H54 (cell line): ENCODE measurements at regions not wholly inside any gene's neighbourhood (a gene's known extent, or its start where the extent isn't known, plus 50 kb on each side); places are given as distances from the start of the nearest gene placed in this dataset.

Source experiments
- DNase-seq: peaks from one replicate; pipeline ENCODE4 v3.0.0; 2011; ENCODE audit warnings: low spot score, mixed read lengths; ENCODE audit not compliant: insufficient read length
- FAIRE-seq: peaks from 3 replicates; lab custom pipeline; 2011; peaks lifted over from hg19 to GRCh38; lab: Jason Lieb, UNC
- POLR2A ChIP-seq: IDR thresholded peaks from 2 replicates; pipeline ENCODE4 v1.6.1; 2011; ENCODE audit warnings: low read depth, mild to moderate bottlenecking, low read length

DNA sequence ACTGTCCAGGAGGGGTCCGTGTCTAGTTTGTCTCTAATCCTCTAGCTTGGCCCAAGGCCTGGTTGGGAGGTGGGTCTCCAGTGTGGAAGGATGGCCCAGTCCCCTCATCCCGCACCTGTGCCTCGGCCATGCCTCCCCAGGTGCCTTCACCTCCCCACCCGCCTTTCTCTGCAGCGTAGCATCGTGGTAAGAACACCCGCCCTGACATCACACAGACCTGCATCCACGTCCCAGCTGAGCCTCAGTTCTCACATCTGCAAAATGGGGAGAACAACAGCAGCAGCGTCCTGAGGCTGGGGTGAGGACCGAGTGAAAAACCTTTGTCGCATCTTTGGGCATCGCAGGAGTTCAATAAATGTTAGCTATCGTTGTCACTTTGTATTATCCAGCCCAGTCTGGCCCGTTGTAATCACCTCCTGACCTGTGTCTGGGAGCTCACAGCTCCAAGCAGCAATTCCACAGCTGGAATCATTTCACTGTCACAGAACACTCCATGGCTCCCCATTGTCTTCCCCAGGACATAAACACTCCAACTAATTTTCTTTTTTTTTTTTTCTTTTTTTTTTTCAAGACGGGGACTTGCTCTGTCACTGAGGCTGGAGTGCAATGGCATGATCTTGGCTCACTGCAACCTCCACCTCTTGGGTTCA, 181.2 kb upstream of the IER5L start:
- DNase-seq (no peak), FAIRE-seq (no peak)
- TF ChIP-seq POLR2A, result no peak

DNA sequence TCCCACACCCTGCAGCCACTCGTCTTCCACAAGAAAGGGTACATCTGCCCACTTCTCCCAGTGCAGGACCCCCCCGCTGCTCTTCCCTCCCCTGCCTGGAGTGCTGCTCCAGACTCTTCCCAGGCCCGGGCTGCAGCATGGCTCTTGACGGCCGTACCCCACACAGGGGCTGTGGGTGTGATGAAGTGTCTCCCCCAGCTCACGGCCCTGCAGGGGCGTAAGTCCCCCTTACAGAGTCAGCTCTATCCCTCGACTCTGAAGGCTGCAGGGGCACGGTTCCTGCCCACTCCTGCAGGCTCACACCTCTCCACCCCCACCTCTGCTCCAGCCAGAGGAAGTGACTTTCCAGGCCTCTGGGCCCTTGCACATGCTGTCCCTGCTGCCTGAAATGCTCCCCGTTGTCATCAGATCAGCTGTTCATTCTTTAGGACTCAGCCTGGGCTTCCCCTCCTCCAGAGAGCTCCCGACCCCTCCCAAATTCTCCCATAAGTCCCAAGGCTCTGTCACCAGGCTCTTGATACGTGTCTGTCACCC, 180.6 kb upstream of the IER5L start:
- DNase-seq, result no peak
- TF ChIP-seq POLR2A, result no peak
- no peak for FAIRE-seq

DNA sequence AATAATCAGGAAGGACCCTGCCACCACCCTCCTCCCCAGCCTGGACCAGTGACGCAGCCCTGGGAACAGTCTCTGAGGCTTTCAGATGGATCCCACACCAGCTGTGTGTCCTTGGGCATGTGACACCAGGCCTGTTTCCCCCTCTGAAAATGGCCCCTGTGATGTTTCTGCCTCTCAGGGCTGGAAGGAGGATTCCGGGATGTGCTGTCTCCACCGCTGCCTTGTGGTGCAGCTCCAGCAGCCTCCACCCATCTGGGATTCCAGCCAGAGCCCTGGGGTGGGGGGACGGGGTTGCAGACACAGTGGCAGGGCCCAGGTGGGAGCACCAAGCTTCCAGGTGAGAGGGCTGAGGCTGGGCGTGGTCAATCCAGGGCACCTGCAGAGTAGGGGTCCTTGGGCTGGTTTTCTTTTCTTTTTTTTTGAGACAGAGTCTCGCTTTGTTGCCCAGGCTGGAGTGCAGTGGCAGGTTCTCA, 179.7 kb upstream of the IER5L start:
- no peak for TF ChIP-seq POLR2A
- FAIRE-seq, result no peak
- DNase-seq, result no peak

DNA sequence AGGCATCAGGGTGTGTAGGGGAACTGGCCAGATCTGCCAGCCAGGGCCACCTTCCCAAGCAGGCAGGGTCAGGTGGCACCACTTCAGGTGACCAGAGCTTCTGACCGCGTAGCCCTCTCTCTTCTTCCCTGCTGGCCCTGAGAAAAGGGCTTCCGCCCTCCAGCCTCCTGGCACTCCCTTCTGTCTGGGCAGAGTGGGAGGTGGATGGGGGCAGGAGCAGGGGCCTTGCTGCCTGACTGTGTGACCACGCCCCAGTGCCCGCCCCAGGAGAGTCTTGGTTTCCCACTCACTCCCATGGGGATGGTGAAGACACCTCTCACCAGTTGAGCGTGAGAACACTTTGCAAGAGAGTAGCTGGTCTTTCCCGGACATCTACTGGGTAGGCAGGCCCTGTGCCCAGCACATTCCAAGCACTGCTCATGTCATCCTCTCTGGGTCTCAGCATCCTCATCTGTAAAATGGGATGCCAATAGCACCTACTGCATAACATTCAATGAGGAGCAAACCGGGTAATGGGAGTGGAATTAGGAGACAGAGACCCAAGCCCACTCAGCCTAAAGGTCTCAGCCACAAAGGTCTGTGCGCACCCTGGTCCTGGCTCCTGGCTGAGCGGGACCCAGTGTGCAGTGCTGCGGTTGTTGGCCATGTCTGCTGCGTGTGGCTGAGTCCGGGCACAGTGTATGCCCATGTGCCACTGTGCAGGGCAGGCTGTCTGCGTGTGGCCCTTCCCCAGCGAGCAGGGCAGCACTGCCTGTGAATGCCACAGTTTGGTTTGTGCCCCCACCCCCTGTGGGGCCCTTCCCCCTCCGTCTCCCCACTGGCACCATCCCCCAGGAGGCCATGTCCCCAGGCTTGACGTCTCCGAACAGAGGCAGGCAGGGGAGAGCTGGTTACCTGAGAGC, 179.1 kb upstream of the IER5L start:
- no peak for FAIRE-seq
- no peak for TF ChIP-seq POLR2A
- DNase-seq, result no peak

DNA sequence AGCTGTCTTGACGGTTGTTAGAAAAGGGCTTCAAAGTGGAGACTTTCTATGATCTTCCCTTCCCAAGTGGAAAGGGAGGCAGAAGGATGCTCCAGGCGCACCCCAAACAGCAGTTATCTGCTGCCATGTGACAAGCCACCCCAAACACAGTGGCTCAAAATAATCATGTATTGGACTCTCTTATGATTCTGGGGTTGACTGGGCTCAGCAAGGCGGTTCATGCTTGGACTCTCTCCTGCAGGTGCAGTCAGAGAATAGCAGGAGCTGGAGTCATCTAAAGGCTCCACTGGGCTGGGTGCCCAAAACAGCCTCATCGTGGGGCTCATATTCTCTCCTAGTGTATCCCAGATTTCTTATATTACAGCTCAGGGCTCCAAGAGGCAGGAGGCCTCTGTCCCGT, 177.6 kb upstream of the IER5L start:
- no peak for TF ChIP-seq POLR2A
- DNase-seq (no peak), FAIRE-seq (no peak)

DNA sequence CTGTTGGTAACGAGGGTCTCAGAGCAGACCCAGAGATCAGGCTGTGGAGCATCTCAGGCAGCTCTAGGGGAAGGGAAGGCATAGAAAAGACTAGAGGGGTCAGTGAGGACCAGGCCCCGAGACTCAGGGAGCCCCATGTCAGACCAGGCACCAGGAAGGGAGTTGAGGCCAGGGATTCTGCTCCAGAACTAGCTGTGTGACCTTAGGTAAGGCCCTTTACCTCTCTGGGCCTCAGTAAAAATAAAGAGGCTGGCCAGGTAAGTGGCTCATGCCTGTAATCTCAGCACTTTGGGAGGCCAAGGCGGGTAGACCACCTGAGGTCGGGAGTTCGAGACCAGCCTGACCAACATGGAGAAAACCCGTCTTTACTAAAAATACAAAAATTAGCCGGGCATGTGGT, 176.4 kb upstream of the IER5L start:
- TF ChIP-seq POLR2A, result no peak
- DNase-seq, result no peak
- FAIRE-seq, result no peak

DNA sequence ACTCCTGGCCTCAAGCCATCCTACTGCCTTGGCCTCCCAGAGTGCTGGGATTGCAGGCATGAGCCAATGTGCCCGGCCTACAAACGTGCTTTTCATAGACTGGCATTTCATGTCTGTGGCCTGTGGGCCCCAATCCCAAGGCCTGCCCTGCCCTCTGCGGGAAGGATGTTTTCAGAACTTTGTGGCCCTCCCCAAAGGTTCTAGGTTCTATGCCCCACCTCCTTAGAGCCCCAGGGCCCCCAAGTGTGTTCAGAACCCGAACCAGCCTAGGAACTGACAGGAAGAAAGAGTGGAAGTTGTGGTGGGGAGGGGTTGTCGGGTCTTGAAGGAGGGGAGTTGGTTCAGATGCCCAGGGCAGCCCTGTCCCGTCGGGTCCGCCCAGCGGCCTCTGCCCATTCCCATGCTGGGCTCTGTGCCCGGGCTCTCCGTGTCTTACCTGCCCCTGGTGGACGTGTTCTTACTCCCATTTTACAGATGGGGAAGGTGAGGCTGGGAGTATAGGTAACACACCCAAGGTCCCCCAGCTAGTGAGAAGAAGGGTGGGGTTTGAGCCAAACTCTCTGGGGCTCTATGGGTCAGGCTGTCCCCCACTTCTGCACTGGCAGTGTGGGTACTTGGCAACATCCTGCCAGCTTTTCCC, 175.8 kb upstream of the IER5L start:
- FAIRE-seq (no peak), DNase-seq (no peak)
- TF ChIP-seq POLR2A, result no peak

DNA sequence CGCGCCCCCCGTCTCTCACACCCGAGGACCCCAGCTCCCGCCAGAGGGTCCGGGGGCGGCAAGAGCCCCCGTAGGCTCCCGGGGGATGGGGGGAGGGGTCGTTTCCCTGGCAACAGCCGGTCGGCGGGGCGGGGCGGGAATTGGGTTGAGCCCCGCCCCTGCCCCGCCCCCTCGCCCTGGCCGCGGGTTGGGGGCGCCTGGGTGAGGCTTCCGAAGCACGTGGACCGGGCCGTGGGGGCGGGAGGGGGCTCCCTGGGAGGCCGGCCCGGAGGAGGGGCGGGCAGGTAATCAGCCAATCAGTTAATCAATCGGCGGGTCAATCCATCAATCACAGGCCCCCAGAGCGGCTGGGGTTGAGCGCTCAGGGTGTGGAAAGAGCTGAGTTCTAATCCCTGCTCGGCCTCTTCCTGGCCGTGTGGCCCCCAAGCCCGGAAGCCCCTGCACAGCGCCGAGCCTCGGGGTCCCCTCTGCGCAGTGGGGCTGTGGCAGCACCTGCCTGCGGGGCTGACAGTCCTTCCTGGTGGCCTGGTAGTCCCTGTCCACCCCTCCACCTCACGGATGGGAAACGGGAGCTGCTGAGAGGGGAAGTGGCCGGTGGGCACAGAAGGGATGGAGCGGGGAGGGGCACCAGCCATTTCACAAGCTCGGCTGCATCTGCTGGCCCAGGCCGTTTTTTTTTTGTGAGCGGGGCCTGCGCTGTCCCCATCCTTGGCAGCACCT, 174.2 kb upstream of the IER5L start:
- TF ChIP-seq POLR2A, result no peak
- FAIRE-seq (no peak), DNase-seq (no peak)

DNA sequence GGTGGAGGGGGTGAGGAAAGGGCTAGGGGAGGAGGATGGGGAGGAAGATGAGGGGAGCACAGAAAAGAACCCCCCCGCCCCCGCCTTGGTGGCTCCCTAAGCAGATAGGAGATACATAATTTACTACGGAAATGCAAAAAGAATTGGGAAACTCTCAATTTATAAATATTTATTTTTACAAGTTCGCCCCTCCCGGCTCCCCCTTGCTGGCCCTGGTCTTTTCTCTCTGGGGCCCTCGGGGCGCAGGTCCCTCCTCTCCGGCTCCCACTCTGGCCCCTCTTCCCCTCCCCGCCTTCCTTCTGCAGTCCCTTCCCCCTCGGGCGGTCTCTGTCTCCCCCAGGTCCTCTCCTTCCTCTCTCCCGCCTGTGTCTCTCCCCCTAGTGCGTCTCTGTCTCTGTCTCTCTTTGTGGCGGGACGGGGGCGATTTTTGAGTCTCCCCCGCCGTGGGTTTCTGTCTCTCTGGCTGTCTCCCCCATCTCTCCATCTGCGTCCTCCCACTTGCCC, 173.6 kb upstream of the IER5L start:
- DNase-seq, result no peak
- no peak for TF ChIP-seq POLR2A
- FAIRE-seq, result no peak

DNA sequence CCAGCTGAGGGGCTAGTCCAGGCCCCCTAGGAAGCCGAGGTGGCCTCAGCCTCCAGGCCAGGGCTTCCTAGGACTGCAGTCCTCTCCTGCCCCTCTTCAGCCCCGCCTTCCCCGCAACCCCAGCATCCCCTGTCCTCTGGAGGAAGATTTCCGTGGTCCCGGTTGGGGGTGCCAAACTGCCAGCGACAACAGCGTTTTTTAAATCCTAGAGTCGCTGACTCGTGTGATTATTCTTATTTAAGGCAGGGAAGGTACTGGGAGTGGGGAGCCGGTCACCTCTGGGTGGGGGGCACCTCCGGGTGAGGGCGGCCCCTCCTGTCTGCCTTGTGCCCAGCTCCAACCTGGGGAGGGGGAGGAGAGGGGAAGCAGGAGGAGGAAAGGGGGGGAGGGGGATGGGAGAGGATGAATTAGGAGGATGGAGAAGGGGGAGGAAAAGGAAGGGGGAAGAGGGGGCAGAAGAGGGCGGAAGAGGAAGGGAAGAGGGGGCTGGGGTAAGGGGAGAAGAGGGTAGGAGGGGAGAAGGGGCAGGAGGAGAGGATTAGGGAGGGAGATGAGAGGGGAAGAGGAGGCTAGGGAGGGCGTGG, 173.1 kb upstream of the IER5L start:
- no peak for TF ChIP-seq POLR2A
- FAIRE-seq (no peak), DNase-seq (no peak)

DNA sequence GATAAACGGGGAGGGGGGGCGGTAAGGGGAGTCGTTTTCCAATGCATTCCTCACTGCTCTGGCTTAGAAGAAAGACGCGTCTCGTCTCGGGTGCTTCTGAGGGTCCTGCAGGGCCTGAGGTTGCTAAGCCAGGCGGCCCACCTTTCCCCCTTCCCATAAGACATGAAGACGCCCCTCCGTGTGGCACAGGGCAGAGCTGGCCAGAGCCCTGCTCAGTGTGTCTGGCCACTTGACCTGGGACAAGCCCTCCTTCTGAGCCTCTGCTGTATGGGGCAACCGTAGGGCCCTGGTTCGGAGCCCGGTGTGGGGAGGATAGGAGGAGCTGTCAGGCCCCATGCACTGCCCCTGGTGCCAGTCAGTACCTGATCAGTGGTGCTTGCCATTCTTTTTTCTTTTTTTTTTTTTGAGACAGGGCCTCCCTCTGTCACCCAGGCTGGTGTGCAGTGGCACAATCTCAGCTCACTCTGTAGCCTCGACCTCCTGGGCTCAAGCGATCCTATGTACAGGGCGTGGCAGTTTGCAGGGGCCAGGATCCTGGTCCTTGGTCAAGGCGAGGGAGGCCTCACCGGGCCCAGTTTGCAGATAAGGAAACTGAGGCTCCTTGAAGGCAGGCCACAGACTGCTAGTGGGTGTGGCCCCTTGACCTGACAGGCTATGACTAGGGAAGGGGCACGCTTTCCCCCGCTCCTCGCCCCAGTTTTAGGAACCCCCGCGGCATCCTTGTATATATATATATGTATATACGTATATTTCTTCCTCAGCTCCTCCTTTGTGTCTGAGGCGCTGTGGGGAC, 172.3 kb upstream of the IER5L start:
- FAIRE-seq (no peak), DNase-seq (no peak)
- no peak for TF ChIP-seq POLR2A

DNA sequence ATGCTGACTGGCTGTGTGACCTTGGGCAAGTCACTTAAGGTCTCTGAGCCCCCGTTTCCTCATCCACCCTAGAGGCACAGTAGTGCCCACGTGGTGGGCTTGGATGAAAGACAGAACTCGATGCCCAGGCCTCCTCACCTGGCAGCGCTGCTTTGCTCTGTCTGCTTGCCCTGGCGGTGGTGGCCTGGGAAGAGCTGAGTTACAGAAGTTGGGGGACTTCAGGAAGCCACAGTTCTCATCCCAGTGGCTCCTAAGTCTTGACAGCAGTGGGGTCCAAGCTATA, 171.5 kb upstream of the IER5L start:
- no peak for TF ChIP-seq POLR2A
- no peak for DNase-seq
- no peak for FAIRE-seq
